Hepatic stellate cell (primary cell): ENCODE measurements at regions not wholly inside any gene's neighbourhood (a gene's known extent, or its start where the extent isn't known, plus 50 kb on each side); places are given as distances from the start of the nearest gene placed in this dataset.
A peak's percentile ranks its signal among the peaks of the same experiment; 100 is the strongest.

Experiments
- DNase-seq: peaks from one replicate; pipeline ENCODE4 v3.0.0; 2011; ENCODE audit warnings: low spot score

DNA sequence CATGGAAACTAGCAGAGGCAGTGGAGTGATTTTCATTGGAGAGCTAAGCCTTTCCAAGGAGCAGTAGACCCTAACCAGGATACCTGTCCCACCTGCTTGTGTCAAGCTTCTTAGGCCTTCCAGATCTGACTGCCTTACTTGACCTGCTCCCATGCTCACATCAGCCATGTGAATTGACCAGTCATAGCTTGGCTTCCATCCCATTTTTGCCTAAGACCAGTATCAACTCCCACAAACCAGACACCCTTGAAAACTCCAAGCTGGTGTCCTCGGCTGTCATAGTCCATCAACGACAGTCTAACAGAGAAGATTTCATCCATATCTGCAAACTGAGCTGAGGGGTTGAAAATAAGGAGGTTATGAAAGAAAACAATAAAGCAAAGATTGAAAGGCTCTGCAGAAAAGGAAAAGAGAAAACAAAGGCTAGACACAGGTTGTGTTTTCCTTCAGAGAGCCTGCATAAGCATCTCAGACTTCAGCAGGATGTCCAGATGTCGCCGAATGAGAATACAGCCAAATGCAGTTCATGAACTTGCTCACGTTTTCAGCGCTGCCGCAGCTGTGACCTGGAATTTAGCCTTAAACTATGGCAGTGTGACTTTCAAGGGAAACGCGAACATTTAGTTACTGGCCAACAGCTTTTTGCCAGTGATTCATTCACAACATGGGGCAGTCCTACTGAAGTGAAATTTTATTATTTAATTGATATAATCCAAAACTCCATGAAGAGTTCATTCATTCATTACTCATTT, 868.1 kb upstream of the ID2 start:
- no peak for DNase-seq

DNA sequence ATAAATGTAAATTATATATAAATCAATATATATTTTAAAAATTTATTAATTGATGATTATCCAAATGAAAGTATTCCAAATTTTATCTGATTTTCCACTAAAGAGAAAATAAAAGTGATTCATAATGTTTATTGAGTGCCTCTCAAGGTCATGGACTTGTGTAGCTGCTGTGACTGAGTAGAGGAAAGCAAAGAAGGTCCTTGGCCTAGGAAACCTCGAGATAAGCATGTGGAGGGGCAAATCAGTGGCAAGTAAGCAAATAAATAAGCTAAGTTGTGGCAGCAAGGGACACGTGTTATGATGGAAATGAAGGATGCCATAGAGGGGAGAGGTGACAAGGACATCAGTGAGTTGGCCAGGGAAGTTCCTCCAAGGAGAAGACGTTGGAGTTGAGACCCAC, 866.1 kb upstream of the ID2 start:
- no peak for DNase-seq

DNA sequence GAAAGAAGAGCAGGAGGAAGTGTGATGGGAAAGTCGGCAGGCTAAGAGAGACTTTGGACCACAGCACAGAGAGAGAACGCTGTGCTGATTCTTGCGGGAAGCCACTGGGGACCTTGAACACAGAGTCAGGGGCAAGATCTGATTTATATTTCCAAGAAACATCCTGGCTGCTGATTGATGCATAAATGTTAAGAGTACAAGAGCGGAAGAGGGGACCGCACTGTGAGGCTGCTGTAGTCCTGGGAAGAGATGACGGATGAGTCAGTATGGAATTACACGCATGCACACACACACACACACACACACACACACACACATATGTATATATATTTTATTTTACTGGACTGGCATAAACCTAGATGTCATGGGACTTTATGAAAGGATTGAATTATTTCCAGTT, 865.6 kb upstream of the ID2 start:
- DNase-seq = no peak

DNA sequence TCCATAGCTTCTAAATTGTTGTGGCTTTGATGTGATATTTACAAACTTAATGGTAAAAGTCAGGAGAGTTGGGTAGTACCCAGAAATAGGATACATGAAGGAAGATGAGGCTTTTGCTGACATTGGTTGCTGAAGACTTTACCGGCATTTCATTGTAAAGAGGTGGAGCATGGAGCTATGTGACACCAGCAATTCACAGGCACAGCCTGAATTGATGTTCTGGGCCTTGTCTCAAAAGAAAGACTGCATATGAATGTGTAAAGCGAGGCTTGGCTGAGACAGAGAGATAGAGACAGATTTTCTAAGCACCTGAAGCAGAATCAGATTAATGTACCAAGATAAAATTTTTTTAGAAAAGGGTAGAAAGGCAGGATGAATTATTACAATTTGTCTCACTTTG, 864.9 kb upstream of the ID2 start:
- no peak for DNase-seq

DNA sequence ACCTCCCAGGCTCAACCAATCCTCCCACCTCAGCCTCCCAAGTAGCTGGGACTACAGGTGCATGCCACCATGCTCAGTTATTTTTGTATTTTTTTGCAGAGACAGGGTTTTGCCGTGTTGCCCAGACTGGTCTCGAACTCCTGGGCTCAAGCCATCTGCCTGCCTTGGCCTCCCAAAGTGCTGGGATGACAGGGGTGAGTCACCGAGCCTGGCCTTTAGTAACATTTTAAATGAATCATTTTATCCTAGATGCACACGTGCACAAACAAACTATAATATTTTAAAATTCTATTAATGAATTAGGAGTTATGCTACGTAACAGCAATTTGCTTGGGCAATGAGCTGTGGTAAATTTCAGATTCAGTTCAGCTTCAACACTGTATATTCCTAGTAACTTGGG, 862.5 kb upstream of the ID2 start:
- no peak for DNase-seq

DNA sequence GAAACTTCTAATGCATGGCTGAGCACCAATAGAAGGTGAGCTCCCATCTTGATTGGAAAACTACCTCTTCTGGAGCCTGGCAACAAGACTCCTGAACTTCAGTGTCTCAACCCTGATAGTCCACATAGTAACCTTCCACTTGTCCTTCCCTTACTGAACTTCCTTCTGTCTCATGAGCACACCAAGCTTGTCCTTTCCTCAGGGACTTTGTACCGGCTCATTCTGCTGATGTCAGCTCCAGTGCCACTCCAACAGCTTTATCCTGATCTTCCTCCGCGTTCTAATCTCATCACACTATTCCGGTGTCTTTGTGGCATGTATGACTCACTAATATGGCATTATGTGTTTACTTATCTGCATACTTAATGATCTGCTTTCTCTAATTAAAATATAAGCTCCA, 862.0 kb upstream of the ID2 start:
- DNase-seq = no peak

DNA sequence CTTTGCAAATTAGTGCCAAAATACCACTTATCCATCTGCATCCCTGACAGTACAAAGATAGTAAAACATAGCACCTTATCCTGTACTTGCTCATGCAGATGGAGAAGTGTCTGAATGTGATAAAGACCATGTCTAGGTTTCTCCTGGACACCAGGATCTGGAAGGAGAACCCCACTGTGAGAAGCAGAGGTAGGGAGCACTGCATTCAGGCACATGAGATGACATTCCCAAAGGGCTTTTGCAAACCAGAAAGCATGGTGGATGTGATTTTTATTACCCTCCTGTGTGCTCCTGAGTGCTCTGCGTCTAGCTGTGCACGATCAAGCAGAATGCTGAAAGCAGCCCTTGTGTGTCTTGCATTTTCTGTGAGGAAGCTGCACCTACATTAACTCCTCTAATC, 857.6 kb upstream of the ID2 start:
- no peak for DNase-seq

DNA sequence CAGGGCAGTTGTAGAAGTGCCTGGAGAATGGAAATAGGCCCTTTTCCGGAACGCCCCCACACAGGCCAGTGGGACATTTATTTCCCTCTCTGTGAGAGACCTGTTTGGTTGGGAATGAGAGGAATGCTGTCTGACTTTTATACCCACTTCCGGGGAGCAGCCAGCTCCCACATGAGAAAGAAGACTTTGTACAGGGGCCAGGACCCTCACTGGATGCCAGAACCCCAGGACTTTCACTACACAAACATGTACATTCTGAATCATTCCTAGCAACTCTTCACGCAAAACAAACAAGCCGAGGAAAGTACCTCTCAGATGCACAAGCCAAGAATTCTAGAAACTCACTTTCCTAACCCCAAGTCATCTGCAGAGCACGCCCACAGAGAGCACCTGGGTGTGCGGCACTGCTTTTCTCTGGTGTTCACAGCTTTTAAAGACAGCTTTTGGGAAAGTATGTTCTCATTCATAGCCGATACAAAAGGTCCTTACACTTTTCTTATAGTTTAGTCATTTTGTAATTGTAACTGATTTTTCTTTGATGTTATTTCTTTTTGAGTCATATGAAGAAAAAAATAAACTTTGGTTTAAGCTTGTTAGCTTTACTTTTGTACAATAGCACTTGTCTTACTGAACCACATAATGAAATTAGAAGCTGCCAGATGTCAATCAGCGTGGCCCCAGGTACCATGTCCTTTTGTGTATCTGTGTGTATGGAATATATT, 856.1 kb upstream of the ID2 start:
- no peak for DNase-seq

DNA sequence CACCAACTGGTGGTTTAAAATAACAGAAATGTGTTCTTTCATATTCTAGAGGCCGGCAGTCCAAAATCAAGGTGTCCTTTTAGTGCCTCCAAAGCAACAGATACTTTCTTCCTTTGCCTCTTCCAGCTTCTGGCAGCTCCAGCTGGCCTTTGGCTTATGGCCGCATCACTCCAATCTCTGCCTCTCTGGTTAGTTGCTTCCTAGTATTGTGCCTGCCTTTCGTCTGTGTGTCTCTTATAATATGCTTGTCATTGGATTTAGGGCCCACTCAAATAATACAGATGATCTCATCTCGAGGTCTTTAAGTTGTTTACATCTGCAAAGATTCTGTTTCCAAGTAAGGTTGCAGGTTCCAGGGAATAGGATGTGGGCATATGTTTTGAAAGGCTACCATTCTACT, 855.2 kb upstream of the ID2 start:
- DNase-seq = no peak

DNA sequence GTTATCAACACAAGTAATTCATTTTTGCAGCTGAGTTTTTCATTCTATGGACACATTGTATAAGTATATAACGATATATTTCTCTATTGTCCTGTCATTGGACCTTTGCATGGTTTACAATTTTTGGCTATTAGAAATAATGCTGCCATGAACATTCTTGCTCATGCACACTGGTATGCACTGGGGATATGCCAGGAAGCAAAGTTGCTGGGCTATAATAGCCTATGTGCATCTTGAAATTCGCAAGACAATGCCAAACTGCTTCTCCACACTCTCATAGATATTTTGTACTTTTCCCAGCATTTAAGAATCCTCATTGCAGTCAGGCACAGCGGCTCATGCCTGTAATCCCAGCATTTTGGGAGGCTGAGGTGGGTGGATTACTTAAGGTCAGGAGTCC, 852.6 kb upstream of the ID2 start:
- DNase-seq = no peak

DNA sequence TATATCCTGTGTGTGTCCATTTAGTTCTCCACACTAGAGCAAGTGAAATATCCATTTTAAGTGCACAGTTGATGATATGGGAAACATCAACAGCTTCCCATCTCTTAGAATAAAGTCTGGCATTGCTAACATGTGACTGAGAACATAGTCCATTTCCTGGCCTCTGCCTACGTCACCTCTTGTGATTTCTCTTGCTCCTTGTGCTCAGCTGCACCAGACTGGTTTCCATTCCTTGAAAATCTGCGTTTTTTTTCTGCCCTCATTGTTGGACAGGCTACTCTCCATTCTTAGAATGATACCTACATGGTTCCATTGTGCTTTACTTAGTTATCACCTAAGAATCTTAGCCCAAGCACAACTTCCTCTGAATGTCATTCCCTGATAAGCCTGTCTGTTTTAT, 851.2 kb upstream of the ID2 start:
- DNase-seq = no peak

DNA sequence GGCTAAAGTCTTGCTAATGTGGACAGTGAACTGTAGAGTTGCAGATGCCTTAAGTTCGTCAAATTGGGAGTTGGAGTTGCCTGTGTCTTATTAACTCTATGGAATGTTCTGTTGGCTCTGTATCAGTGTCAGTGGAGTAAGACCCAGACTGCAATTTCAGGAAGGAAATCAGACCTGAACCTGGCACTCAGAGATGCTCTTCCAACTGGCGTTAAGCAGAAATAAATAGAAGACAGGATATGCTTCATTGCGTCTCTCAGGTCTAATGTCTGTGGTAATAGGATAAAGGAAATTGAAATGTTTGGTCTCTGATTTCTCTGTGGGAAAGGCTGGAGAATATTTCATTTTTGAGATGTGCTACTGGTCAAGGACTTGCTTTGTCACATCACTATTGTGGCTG, 846.7 kb upstream of the ID2 start:
- DNase-seq = no peak

DNA sequence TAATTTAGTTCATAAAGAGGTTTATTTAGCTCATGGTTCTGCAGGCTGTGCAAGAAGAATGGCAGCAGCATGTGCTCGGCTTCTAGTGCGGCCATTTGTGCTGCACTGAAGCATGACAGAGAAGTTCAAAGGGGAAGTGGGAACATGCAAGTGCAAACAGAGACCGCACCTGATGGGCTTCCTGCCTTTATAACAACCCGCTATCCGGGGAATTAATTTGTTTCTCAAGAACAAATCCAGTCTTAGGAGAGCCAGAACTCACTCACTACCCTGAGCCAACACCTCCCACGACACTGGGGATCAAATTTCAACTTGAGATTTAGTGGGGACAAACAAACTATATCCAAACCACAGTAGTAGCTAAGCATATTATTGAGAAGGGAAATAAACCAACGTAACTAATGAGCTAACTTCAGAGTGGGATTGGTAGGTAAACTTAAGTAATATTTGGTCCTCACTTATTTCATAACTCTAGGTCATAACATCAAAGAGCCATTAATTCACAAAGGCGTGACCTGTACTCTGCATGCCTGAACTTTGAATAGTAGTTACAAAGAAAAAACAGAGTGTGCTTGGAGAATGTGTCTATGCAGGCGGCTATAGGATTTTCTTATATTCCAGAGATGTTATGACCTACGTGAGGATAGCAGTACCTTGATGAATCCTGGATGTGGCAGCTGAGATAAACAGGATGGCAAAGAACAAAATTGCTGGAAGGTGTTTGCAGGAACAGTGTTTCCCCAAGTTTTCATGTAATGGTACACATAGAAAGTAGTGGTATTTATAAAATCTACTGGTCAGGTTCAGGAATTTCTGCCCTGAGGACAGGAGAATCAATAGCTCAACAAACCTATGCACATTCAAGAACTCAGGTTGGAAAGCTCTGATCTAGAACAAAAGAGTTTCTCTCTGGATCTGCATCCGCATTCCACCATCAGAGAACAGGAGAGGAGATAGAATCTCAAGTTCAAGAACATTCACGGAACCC, 845.9 kb upstream of the ID2 start:
- no peak for DNase-seq

DNA sequence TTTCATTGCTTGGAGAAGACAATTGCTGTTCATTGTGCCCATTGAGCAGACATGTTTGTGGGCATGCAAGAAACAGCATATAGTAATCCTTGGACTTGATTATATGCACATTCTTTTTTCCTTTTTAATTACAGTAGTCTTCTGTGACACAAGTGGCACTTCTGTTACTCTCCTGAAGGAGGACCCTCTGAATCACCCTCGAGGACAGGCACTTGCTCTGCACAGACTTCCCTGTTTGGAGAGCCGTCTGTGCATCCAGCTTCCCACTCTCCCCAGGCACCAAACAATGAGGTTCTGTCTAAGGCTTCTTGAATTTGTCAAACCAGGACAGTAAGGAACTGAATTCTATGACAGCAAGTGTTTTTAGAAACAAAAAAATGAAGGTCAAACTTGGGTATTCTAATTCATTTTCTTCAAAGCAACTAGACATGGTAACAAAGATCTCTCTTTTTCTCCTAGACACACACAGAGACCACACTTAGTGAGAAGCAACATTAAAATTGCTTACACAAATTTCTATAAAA, 844.6 kb upstream of the ID2 start:
- no peak for DNase-seq

DNA sequence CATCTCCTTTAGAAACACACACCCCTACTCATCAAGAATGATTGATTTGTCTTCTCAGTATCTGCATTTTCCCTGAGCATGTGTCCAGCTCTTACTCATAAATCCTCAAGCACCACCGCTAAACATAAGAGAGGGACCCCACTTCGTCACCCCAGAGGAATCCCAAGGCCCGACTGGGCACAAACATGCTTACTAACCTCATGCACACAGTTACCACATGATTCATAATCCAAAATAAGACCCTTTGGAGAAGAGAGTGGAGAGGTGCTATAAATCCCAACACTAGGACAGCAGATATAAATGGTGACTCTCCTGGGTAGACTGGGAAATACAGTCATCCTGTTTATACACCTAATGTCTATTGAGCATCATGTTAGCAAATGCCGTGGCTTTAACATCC, 843.2 kb upstream of the ID2 start:
- DNase-seq = no peak

DNA sequence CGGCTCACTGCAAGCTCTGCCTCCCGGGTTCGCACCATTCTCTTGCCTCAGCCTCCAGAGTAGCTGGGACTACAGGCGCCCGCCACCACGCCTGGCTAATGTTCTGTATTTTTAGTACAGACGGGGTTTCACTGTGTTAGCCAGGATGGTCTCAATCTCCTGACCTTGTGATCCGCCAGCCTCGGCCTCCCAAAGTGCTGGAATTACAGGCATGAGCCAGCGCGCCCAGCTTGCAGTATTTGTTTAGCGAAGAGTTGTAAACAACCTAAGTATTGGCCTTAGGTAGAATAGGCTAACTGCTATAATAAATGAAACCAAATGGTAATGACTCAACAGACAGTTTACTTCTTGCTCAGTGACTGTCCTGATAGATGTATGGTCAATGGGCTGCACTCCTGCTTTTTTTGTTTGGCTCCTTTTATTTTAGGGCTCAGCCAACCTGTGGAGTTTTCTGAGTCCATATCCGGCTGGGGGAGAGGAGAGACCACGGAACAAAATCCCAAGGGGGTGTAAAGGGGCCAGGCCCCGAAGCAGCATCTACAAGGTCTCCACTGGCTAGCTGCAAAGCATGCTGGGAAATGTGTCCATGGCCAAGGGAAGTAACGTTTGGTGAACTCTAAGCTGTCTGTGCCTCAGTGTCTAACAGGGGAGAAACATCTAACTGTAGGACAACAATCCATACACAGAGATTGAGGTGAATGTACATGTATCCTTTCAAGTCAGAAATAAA, 841.0 kb upstream of the ID2 start:
- DNase-seq = no peak

DNA sequence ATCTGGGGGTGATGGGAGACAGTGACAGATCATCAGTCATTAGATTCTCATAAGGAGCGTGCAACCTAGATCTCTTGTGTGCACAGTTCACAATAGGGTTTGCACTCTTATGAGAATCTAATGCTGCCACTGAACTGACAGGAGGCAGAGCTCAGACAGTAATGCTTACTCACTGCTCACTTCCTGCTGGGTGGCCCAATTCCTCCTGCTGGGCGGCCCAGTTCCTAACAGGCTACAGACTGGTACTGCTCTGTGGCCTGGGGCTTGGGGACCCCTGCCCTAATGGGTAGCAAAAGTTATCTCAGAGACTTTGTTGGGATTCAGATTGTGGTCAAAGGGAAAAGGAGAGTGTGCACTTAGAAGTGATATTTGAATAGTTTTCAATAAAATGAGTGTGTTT, 840.1 kb upstream of the ID2 start:
- no peak for DNase-seq

DNA sequence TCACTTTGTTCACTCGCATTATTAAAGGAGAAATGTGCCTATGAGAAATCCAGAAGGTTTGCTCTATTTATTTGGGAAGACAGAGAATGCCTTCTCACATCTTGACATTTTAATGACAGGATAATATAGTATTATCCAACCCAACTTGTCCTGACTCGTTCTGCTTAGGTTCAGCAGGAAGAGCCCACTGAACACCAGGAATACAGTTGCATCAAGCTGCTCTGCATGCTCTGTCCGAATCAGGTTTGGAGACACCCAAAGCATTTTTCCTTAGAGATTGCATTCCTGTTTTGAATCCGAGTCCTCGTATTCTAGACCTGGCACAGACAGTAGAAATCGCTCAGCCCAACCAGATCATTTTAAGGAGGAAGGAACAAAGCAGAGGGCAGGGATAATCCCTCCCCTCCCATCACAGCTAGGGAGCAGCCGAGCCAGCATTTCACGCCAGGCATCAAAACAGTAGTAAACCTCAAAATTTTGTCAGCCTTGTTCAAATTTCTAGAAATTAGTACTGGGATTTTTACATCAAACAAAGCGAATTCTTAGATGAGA, 837.4 kb upstream of the ID2 start:
- no peak for DNase-seq

DNA sequence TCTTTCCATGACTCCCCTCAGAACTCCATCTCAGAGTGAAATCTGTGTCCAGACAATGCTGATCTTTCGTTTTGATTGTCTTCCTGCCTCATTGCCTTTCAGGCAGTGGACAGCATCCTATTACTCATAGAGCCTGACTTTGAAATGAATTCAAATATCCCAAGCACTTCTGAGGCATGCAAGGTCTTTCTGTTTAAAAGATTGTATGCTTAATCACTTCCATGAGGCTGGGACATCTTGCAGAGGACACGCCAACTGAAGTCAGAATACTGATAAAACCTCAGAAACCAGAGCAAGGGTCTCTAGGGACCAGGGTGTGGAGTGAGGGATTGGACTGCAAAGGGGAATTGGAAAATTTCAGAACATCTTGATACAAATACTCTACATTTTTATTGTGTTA, 836.5 kb upstream of the ID2 start:
- DNase-seq = peak; percentile 58

DNA sequence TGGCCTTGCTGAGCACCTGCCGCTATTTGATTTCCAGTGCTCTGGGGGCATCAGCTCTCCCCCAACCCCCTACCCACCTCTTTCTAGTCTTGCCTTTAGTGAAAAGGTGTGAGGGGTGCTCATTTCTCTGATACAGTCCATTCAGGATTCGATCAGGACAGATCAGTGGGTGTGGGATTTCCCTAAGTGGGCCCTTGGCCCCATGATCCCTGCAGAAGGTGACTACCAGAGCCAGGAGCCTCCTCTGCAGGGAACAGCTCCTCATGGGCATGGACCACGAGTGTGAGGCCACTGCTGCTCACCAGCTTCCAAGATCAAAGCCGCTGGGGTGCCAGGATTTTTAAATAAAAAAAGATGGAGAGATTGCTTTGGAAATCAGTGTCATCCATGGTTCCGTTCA, 835.2 kb upstream of the ID2 start:
- no peak for DNase-seq

DNA sequence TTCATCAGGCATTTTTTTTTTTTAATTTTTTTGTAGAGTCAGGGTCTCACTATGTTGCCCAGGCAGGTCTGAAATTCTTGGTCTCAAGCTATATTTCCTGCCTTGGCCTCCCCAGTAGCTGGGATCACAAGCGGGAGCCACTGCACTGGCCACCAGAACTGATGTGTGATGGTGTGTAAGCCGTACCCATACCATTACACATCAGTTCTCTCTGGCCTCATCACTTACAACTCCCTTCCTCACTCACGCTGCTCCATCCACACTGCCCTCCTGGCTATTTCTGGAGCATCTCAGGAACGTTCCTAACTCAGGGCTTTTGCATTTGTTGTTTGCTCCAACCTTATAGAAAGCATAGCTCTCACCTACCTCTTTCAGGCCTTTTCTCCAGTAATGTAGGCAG, 834.5 kb upstream of the ID2 start:
- no peak for DNase-seq

DNA sequence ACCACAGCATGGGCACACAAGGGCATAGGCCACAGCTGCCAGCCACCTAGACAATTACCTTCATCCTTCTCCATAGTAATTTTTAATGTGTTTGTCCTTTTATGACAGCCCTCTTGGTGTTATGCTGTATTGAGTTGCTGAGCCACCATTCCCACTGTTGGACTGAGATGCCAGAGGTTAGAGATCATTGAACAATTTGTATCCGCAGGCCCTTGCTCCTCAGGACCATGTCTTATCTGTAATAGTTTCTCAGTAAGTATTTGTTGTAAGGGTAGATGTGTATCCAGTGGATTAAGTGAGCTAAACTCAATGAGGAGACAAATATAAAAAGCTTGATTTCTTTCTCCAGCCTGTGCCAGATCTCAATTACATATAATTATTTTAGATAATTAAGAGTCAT, 832.8 kb upstream of the ID2 start:
- no peak for DNase-seq
